RWPE2 (cell line): ENCODE measurements at regions not wholly inside any gene's neighbourhood (a gene's known extent, or its start where the extent isn't known, plus 50 kb on each side); places are given as distances from the start of the nearest gene placed in this dataset.

Experiments used
- ATAC-seq: fragments of 200-7000 bp; cut with Tn5 transposase; 3 replicates; pipeline ENCODE4 v1.9.1; 2021; ENCODE audit warnings: low read depth
- DNase-seq: peaks from one replicate; pipeline ENCODE4 v3.0.0-alpha.2; 2020; ENCODE audit warnings: low spot score
- H3K27ac ChIP-seq: fragments of 450-650 bp; 2 replicates; pipeline ENCODE4 v1.5.1; 2017; ENCODE audit warnings: mild to moderate bottlenecking; ENCODE audit not compliant: poor library complexity, severe bottlenecking
- H3K27me3 ChIP-seq: fragments of 250-450 bp; sonication (Bioruptor Pico); 2 replicates; pipeline ENCODE4 v1.5.1; 2021; ENCODE audit warnings: mild to moderate bottlenecking, moderate library complexity; ENCODE audit not compliant: insufficient read depth, poor library complexity, severe bottlenecking
- H3K36me3 ChIP-seq: fragments of 250-450 bp; sonication (Bioruptor Pico); 2 replicates; pipeline ENCODE4 v1.5.1; 2020; ENCODE audit warnings: low read depth, mild to moderate bottlenecking, moderate library complexity
- H3K4me1 ChIP-seq: fragments of 250-450 bp; sonication (Bioruptor Pico); 2 replicates; pipeline ENCODE4 v1.5.1; 2021; ENCODE audit warnings: mild to moderate bottlenecking, moderate library complexity; ENCODE audit not compliant: insufficient read depth, poor library complexity, severe bottlenecking
- H3K4me3 ChIP-seq: fragments of 250-450 bp; sonication (Bioruptor Pico); 2 replicates; pipeline ENCODE4 v1.5.1; 2021; ENCODE audit warnings: mild to moderate bottlenecking, moderate library complexity; ENCODE audit not compliant: severe bottlenecking
- H3K9me3 ChIP-seq: fragments of 250-450 bp; sonication (Bioruptor Pico); 2 replicates; pipeline ENCODE4 v1.5.1; 2021; ENCODE audit warnings: mild to moderate bottlenecking, moderate library complexity; ENCODE audit not compliant: severe bottlenecking
- TF ChIP-seq, protein P1 (sequence below): fragments of 450-650 bp; IDR thresholded peaks from one replicate; pipeline ENCODE4 v1.5.1; 2017; ENCODE audit warnings: mild to moderate bottlenecking, moderate library complexity; ENCODE audit not compliant: poor library complexity, severe bottlenecking

- no peaks in the 10 kb centered on the region for H3K36me3 ChIP-seq
- no peaks in the 10 kb centered on the region for H3K27me3 ChIP-seq
- no peak overlapping the region for H3K4me3 ChIP-seq
- no peak for ATAC-seq
- no peak overlapping the region for H3K27ac ChIP-seq
- H3K9me3 ChIP-seq = no peaks in the 10 kb centered on the region
- H3K4me1 ChIP-seq = no peaks in the 10 kb centered on the region
- TF ChIP-seq, protein P1, sequence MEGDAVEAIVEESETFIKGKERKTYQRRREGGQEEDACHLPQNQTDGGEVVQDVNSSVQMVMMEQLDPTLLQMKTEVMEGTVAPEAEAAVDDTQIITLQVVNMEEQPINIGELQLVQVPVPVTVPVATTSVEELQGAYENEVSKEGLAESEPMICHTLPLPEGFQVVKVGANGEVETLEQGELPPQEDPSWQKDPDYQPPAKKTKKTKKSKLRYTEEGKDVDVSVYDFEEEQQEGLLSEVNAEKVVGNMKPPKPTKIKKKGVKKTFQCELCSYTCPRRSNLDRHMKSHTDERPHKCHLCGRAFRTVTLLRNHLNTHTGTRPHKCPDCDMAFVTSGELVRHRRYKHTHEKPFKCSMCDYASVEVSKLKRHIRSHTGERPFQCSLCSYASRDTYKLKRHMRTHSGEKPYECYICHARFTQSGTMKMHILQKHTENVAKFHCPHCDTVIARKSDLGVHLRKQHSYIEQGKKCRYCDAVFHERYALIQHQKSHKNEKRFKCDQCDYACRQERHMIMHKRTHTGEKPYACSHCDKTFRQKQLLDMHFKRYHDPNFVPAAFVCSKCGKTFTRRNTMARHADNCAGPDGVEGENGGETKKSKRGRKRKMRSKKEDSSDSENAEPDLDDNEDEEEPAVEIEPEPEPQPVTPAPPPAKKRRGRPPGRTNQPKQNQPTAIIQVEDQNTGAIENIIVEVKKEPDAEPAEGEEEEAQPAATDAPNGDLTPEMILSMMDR = no peak
- DNase-seq = no peak
Measured at GRCh38 chr12:114747012-114747858, 63.3 kb upstream of the TBX3 start.

DNA sequence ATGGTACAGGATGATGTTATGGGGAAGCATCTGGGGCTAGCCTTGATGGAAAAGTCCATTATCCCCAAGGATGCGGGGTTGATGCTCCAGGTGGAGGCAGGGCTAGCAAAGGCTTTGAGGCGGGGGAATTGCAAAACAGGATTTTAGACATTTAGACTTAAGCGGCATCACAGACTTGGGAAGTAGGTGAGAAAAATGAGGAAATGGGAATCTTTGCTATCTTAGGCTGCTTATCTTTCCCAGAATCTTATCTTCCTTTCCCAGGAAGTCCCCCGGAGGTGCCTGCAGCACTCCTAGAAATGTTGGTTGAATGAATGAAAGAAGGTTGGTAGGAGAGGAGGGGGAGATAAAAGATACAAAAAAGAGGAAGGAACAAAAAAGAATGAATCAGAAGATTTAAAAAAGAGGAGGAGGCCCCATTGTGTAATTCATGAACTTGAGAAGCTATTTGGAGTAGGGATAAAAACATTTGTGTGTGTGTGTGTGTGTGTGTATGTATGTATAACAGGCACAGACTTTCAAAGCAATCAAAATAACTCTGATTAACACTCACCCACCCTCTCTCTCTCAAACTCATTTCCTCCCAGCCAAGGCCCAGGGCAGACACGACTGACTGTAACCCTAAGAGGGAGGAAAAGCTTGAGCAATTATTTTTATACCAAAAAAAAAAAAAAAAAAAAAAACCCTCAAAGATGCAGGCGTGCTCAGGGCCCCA, 62.5 kb upstream of the TBX3 start:
- TF ChIP-seq, protein P1 = no peak
- no peaks in the 10 kb centered on the region for H3K27me3 ChIP-seq
- DNase-seq (no peak), ATAC-seq (no peak)
- H3K36me3 ChIP-seq = no peaks in the 10 kb centered on the region
- H3K4me1 ChIP-seq = no peaks in the 10 kb centered on the region
- no peak overlapping the region for H3K4me3 ChIP-seq
- H3K27ac ChIP-seq = no peak overlapping the region
- no peaks in the 10 kb centered on the region for H3K9me3 ChIP-seq

DNA sequence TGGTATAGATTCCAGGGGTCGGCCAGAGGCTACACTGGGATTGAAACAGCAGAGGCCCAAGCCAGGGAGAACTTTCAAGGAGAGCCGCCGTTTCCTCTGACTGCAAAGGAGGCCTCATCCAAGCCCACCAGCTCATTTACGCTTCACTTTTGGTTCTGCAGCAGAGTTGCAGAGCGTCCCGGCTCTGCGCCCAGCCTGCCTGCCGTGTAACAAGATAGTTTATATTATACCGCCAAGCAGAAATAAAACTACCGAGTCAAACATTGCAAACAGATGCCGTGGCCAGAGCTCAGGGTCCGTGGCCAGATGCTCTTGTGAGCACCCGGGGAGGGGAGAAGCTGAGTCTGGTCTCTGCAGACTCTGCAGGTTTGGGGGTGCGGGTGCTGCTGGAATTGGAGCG, 60.7 kb upstream of the TBX3 start:
- H3K4me1 ChIP-seq = no peaks in the 10 kb centered on the region
- ATAC-seq (no peak), DNase-seq (no peak)
- H3K9me3 ChIP-seq = no peaks in the 10 kb centered on the region
- no peaks in the 10 kb centered on the region for H3K36me3 ChIP-seq
- TF ChIP-seq, protein P1 = no peak
- no peaks in the 10 kb centered on the region for H3K27me3 ChIP-seq
- H3K27ac ChIP-seq = no peak overlapping the region
- no peak overlapping the region for H3K4me3 ChIP-seq

GRCh38 chr12:114744285-114744684, 60.3 kb upstream of the TBX3 start:
- DNase-seq = no peak
- TF ChIP-seq, protein P1 = no peak
- no peak for ATAC-seq

GRCh38 chr12:114743799-114744198, 59.8 kb upstream of the TBX3 start:
- no peak overlapping the region for H3K4me3 ChIP-seq
- no peak for ATAC-seq
- no peaks in the 10 kb centered on the region for H3K27me3 ChIP-seq
- H3K36me3 ChIP-seq = no peaks in the 10 kb centered on the region
- H3K27ac ChIP-seq = no peak overlapping the region
- TF ChIP-seq, protein P1 = no peak
- no peak for DNase-seq
- H3K4me1 ChIP-seq = no peaks in the 10 kb centered on the region
- no peaks in the 10 kb centered on the region for H3K9me3 ChIP-seq

More at GRCh38 chr12:114744285-114744684, 60.3 kb upstream of the TBX3 start:
- Histone ChIP-seq H3K4me3 (no peak overlapping the region), H3K36me3 (no peaks in the 10 kb centered on the region), H3K4me1 (no peaks in the 10 kb centered on the region), H3K9me3 (no peaks in the 10 kb centered on the region), H3K27me3 (no peaks in the 10 kb centered on the region), H3K27ac (no peak overlapping the region)
